HEK293 (cell line): ENCODE measurements at regions not wholly inside any gene's neighbourhood (a gene's known extent, or its start where the extent isn't known, plus 50 kb on each side); places are given as distances from the start of the nearest gene placed in this dataset.
A peak's percentile ranks its signal among the peaks of the same experiment; 100 is the strongest.

Experiments used
- CTCF ChIA-PET: fragments of 350-600 bp; formaldehyde crosslinking; extraction: SDS; loops from one replicate; lab custom pipeline; 2021; ENCODE audit warnings: antibody characterized with exemption; lab: Yijun Ruan, JAX
- POLR2A ChIA-PET: fragments of 300-600 bp; formaldehyde crosslinking; extraction: SDS; loops from one replicate; lab custom pipeline; 2020; ENCODE audit warnings: antibody characterized with exemption, inconsistent platforms; lab: Yijun Ruan, JAX
- H3K27ac ChIP-seq: fragments of 200-500 bp; sonication (Bioruptor generic); 2 replicates; pipeline ENCODE4 v1.5.1; 2014; ENCODE audit warnings: low read depth, low read length, control low read depth, inconsistent platforms; ENCODE audit errors: extremely low read depth
- H3K36me3 ChIP-seq, 2 experiments: fragments of 200-500 bp in 1 of 2; sonication (Bioruptor generic) in 1 of 2; 1 replicate in 1 of 2; 2 replicates in 1 of 2; pipeline ENCODE4 v1.5.1; 2014 to 2017; ENCODE audit warnings: inconsistent platforms in 2 of 2, low read length in 2 of 2; ENCODE audit not compliant: control insufficient read depth in 2 of 2, insufficient read depth in 1 of 2
- H3K4me1 ChIP-seq: fragments of 200-500 bp; sonication (Bioruptor generic); 2 replicates; pipeline ENCODE4 v1.5.1; 2014; ENCODE audit warnings: mild to moderate bottlenecking, low read length, inconsistent platforms; ENCODE audit not compliant: control insufficient read depth, insufficient read depth
- H3K4me3 ChIP-seq: 2 replicates; pipeline ENCODE4 v1.5.1; 2011; ENCODE audit warnings: low read depth, mild to moderate bottlenecking, control low read depth, low read length, moderate library complexity
- H3K9me3 ChIP-seq: fragments of 200-500 bp; sonication (Bioruptor generic); 2 replicates; pipeline ENCODE4 v1.5.1; 2014; ENCODE audit warnings: low read depth, low read length, inconsistent platforms; ENCODE audit not compliant: control insufficient read depth, insufficient read depth
- CTCF ChIP-seq: fragments of 450-650 bp; formaldehyde crosslinking; IDR thresholded peaks from 2 replicates; pipeline ENCODE4 v1.5.1; 2016; ENCODE audit warnings: missing biosample characterization, missing genetic modification characterization
- KLF1 ChIP-seq: fragments of 450-650 bp; formaldehyde crosslinking; IDR thresholded peaks from 2 replicates; pipeline ENCODE4 v1.5.1; 2016; ENCODE audit warnings: missing biosample characterization, missing genetic modification characterization
- OVOL3 ChIP-seq: fragments of 450-650 bp; formaldehyde crosslinking; IDR thresholded peaks from 2 replicates; pipeline ENCODE4 v1.5.1; 2016; ENCODE audit warnings: missing biosample characterization, missing genetic modification characterization
- PBX3 ChIP-seq: sonication (generic); formaldehyde crosslinking; IDR thresholded peaks from 2 replicates; pipeline ENCODE4 v1.8.1; 2022; ENCODE audit warnings: mild to moderate bottlenecking, moderate library complexity, missing genetic modification reagents
- ZFHX2 ChIP-seq: fragments of 450-650 bp; formaldehyde crosslinking; conservative IDR thresholded peaks from 2 replicates; pipeline ENCODE4 v1.5.1; 2016; ENCODE audit warnings: missing biosample characterization, missing genetic modification characterization
- ZNF133 ChIP-seq: fragments of 450-650 bp; formaldehyde crosslinking; IDR thresholded peaks from 2 replicates; pipeline ENCODE4 v1.5.1; 2016; ENCODE audit warnings: missing biosample characterization, missing genetic modification characterization
- ZNF24 ChIP-seq: fragments of 450-650 bp; formaldehyde crosslinking; IDR thresholded peaks from 2 replicates; pipeline ENCODE4 v1.5.1; 2016; ENCODE audit warnings: missing biosample characterization, missing genetic modification characterization
- ZNF311 ChIP-seq: fragments of 450-650 bp; formaldehyde crosslinking; IDR thresholded peaks from 2 replicates; pipeline ENCODE4 v1.5.1; 2017; ENCODE audit warnings: missing biosample characterization, missing genetic modification characterization, borderline replicate concordance
- TF ChIP-seq, protein P1 (sequence below): fragments of 450-650 bp; formaldehyde crosslinking; conservative IDR thresholded peaks from 2 replicates; pipeline ENCODE4 v1.5.1; 2016; ENCODE audit warnings: low read depth, missing biosample characterization, missing genetic modification characterization
- TF ChIP-seq, protein P2 (sequence below): fragments of 450-650 bp; formaldehyde crosslinking; IDR thresholded peaks from 2 replicates; pipeline ENCODE4 v1.5.1; 2016; ENCODE audit warnings: missing biosample characterization, missing genetic modification characterization
- TF ChIP-seq, protein P3 (sequence below): fragments of 450-650 bp; formaldehyde crosslinking; IDR thresholded peaks from 2 replicates; pipeline ENCODE4 v1.5.1; 2016; ENCODE audit warnings: missing biosample characterization, missing genetic modification characterization
- TF ChIP-seq, protein P4 (sequence below): fragments of 450-650 bp; formaldehyde crosslinking; IDR thresholded peaks from 2 replicates; pipeline ENCODE4 v1.5.1; 2017; ENCODE audit warnings: missing biosample characterization, missing genetic modification characterization

- TF ChIP-seq, protein P1, sequence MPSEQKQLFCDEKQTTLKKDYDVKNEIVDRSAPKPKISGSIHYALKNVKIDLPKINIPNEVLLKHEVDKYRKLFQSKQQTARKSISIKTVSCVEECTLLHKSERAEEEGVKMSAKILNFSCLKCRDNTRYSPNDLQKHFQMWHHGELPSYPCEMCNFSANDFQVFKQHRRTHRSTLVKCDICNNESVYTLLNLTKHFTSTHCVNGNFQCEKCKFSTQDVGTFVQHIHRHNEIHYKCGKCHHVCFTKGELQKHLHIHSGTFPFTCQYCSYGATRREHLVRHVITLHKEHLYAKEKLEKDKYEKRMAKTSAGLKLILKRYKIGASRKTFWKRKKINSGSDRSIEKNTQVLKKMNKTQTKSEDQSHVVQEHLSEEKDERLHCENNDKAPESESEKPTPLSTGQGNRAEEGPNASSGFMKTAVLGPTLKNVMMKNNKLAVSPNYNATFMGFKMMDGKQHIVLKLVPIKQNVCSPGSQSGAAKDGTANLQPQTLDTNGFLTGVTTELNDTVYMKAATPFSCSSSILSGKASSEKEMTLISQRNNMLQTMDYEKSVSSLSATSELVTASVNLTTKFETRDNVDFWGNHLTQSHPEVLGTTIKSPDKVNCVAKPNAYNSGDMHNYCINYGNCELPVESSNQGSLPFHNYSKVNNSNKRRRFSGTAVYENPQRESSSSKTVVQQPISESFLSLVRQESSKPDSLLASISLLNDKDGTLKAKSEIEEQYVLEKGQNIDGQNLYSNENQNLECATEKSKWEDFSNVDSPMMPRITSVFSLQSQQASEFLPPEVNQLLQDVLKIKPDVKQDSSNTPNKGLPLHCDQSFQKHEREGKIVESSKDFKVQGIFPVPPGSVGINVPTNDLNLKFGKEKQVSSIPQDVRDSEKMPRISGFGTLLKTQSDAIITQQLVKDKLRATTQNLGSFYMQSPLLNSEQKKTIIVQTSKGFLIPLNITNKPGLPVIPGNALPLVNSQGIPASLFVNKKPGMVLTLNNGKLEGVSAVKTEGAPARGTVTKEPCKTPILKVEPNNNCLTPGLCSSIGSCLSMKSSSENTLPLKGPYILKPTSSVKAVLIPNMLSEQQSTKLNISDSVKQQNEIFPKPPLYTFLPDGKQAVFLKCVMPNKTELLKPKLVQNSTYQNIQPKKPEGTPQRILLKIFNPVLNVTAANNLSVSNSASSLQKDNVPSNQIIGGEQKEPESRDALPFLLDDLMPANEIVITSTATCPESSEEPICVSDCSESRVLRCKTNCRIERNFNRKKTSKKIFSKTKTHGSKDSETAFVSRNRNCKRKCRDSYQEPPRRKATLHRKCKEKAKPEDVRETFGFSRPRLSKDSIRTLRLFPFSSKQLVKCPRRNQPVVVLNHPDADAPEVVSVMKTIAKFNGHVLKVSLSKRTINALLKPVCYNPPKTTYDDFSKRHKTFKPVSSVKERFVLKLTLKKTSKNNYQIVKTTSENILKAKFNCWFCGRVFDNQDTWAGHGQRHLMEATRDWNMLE, result no peak
- TF ChIP-seq OVOL3, result no peak
Measured at GRCh38 chr19:29428071-29428470, 97.7 kb upstream of the VSTM2B start (continued).

DNA sequence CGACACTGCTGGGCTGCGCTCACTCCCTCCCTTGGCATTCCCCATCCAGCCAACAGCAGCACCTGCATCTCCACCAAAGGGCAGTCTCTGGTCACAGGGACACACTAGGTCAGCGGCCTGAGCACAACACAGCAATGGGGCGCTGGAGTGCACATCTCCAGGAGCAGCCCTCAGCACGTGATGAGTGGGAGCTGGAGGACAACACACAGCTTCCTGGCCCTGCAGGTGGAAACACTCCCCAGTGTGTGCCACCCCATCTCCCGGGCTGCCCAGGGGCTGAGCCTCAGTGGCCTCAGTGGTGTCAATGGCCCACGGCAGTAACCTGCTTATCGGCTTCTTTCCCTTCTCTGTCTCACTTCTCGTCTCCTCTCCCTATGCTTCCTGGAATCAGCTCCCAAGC, 96.8 kb upstream of the VSTM2B start:
- H3K4me3 ChIP-seq, result no peak overlapping the region
- H3K27ac ChIP-seq, result no peak overlapping the region
- TF ChIP-seq KLF1 (tag by site-specific recombination) (no peak), ZFHX2 (tag by site-specific recombination) (0 out of 2 replicates have a peak, but pooled peaks have one; percentile 2)
- TF ChIP-seq, protein P2, sequence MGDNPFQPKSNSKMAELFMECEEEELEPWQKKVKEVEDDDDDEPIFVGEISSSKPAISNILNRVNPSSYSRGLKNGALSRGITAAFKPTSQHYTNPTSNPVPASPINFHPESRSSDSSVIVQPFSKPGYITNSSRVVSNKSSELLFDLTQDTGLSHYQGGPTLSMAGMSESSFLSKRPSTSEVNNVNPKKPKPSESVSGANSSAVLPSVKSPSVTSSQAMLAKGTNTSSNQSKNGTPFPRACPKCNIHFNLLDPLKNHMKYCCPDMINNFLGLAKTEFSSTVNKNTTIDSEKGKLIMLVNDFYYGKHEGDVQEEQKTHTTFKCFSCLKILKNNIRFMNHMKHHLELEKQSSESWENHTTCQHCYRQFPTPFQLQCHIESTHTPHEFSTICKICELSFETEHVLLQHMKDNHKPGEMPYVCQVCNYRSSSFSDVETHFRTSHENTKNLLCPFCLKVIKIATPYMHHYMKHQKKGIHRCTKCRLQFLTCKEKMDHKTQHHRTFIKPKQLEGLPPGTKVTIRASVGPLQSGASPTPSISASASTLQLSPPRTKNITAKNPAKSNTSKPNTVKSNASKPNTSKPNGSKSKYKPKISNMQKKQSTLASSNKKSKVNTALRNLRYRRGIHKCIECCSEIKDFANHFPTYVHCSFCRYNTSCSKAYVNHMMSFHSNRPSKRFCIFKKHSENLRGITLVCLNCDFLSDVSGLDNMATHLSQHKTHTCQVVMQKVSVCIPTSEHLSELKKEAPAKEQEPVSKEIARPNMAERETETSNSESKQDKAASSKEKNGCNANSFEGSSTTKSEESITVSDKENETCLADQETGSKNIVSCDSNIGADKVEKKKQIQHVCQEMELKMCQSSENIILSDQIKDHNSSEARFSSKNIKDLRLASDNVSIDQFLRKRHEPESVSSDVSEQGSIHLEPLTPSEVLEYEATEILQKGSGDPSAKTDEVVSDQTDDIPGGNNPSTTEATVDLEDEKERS (tag by site-specific recombination), result no peak
- H3K9me3 ChIP-seq, result peaks cover 7% of the 10 kb centered on the region; the same call in 1 of the 2 replicates
- POLR2A ChIA-PET, result no interaction called here
- no peaks in the 10 kb centered on the region for H3K4me1 ChIP-seq
- CTCF ChIA-PET, result interaction anchor here (0.9 kb wide), 1 partner anchor 98 kb away, joined by 3 read pairs; no protein-coding TSS in a partner anchor
- no peaks in the 10 kb centered on the region for H3K36me3 ChIP-seq

DNA sequence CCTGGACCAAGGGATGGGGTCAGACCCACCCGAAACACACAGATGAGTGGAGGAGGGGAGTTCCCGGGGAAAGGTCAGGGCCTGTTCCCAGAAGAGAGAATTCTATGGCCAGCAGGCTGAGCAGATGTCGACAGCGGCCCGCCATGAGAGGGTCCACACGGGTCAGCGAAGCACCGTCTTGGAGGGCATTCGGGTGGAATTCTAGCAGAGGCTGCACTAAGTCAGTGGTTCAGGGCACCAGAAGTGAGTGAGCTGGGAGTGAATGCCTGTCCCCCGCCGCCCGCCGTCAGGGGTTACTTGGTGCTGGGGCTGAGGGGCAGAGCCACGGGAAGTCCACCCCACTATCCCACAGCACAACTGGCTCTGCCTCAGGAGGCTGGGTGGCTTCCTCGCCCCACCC, 96.2 kb upstream of the VSTM2B start:
- ChIA-PET CTCF (interaction anchor here (1.0 kb wide), 1 partner anchor 19 kb away, joined by 3 read pairs; no protein-coding TSS in a partner anchor), POLR2A (no interaction called here)
- Histone ChIP-seq H3K4me1 (no peaks in the 10 kb centered on the region), H3K4me3 (no peak overlapping the region), H3K9me3 (peaks cover 7% of the 10 kb centered on the region; the same call in 1 of the 2 replicates), H3K27ac (no peak overlapping the region), H3K36me3 (no peaks in the 10 kb centered on the region)
- TF ChIP-seq CTCF (tag by site-specific recombination), result no peak
- TF ChIP-seq, protein P2 (tag by site-specific recombination), result no peak
- TF ChIP-seq ZNF133 (tag by site-specific recombination), result no peak
- TF ChIP-seq ZNF24 (tag by site-specific recombination), result no peak
- TF ChIP-seq, protein P3, sequence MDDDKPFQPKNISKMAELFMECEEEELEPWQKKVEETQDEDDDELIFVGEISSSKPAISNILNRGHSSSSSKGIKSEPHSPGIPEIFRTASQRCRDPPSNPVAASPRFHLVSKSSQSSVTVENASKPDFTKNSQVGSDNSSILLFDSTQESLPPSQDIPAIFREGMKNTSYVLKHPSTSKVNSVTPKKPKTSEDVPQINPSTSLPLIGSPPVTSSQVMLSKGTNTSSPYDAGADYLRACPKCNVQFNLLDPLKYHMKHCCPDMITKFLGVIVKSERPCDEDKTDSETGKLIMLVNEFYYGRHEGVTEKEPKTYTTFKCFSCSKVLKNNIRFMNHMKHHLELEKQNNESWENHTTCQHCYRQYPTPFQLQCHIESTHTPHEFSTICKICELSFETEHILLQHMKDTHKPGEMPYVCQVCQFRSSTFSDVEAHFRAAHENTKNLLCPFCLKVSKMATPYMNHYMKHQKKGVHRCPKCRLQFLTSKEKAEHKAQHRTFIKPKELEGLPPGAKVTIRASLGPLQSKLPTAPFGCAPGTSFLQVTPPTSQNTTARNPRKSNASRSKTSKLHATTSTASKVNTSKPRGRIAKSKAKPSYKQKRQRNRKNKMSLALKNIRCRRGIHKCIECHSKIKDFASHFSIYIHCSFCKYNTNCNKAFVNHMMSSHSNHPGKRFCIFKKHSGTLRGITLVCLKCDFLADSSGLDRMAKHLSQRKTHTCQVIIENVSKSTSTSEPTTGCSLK, result no peak
- TF ChIP-seq, protein P4, sequence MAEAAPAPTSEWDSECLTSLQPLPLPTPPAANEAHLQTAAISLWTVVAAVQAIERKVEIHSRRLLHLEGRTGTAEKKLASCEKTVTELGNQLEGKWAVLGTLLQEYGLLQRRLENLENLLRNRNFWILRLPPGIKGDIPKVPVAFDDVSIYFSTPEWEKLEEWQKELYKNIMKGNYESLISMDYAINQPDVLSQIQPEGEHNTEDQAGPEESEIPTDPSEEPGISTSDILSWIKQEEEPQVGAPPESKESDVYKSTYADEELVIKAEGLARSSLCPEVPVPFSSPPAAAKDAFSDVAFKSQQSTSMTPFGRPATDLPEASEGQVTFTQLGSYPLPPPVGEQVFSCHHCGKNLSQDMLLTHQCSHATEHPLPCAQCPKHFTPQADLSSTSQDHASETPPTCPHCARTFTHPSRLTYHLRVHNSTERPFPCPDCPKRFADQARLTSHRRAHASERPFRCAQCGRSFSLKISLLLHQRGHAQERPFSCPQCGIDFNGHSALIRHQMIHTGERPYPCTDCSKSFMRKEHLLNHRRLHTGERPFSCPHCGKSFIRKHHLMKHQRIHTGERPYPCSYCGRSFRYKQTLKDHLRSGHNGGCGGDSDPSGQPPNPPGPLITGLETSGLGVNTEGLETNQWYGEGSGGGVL (tag by site-specific recombination), result no peak
- no peak for TF ChIP-seq ZNF311 (tag by site-specific recombination)
- no peak for TF ChIP-seq PBX3 (CRISPR knock-in tag)
